CD14-positive monocyte (primary cell): ENCODE measurements at regions not wholly inside any gene's neighbourhood (a gene's known extent, or its start where the extent isn't known, plus 50 kb on each side); places are given as distances from the start of the nearest gene placed in this dataset.

Experiments used
- DNase-seq, 3 donors: peaks; one replicate each; pipeline ENCODE4 v3.0.0-alpha.2; 2011 to 2022
- H2AFZ ChIP-seq: 2 replicates; pipeline ENCODE4 v1.6.0; 2012; ENCODE audit warnings: mild to moderate bottlenecking, low read depth, low read length, inconsistent platforms; ENCODE audit not compliant: insufficient read depth, poor library complexity, severe bottlenecking
- H3K27ac ChIP-seq, 2 donors: 1 replicate in 1 of 2; 2 replicates in 1 of 2; pipeline ENCODE4 v1.5.1; 2012 to 2013; ENCODE audit warnings: low read length in 2 of 2, control low read depth in 1 of 2, inconsistent platforms in 1 of 2, low read depth in 1 of 2, mild to moderate bottlenecking in 1 of 2
- H3K27me3 ChIP-seq, 2 donors: one replicate each; pipeline versions ENCODE4 v1.6.0 to v1.6.1; 2011 to 2013; ENCODE audit warnings: low read length in 2 of 2; ENCODE audit not compliant: control insufficient read depth in 2 of 2, insufficient read depth in 2 of 2
- H3K36me3 ChIP-seq, 2 donors: replicated peaks in 1 of 2; 1 replicate in 1 of 2; 2 replicates in 1 of 2; pipeline versions ENCODE4 v1.5.1 to v1.6.1; 2012 to 2013; ENCODE audit warnings: low read length in 2 of 2, control low read depth in 1 of 2, inconsistent platforms in 1 of 2, mild to moderate bottlenecking in 1 of 2; ENCODE audit not compliant: insufficient read depth in 2 of 2, control insufficient read depth in 1 of 2
- H3K4me1 ChIP-seq, 2 donors: 1 replicate in 1 of 2; 2 replicates in 1 of 2; pipeline versions ENCODE4 v1.5.1 to v1.6.1; 2012 to 2013; ENCODE audit warnings: low read length in 2 of 2, control low read depth in 1 of 2, inconsistent platforms in 1 of 2, mild to moderate bottlenecking in 1 of 2, moderate library complexity in 1 of 2; ENCODE audit not compliant: insufficient read depth in 2 of 2, control insufficient read depth in 1 of 2
- H3K4me2 ChIP-seq: replicated peaks from 2 replicates; pipeline ENCODE3; 2012; ENCODE audit warnings: low read length, moderate library complexity, mild to moderate bottlenecking; ENCODE audit not compliant: poor library complexity, severe bottlenecking; ENCODE audit errors: extremely low read depth
- H3K4me3 ChIP-seq, 3 experiments: fragments of 200-600 bp in 1 of 3; sonication (generic) in 1 of 3; replicated peaks in 1 of 3; 1 replicate in 2 of 3; 2 replicates in 1 of 3; pipeline ENCODE4 v1.5.1; 2011 to 2013; ENCODE audit warnings: low read length in 3 of 3, mild to moderate bottlenecking in 3 of 3, control low read depth in 2 of 3, low read depth in 2 of 3, inconsistent platforms in 1 of 3, moderate library complexity in 1 of 3
- H3K79me2 ChIP-seq: 2 replicates; pipeline ENCODE4 v1.6.0; 2012; ENCODE audit warnings: mild to moderate bottlenecking, control low read depth, inconsistent platforms, low read length, moderate library complexity; ENCODE audit not compliant: insufficient read depth
- H3K9ac ChIP-seq: 2 replicates; pipeline ENCODE4 v1.6.0; 2017; ENCODE audit warnings: low read length, mild to moderate bottlenecking; ENCODE audit not compliant: insufficient read depth, poor library complexity, severe bottlenecking
- H3K9me3 ChIP-seq, 2 donors: replicated peaks in 1 of 2; 1 replicate in 1 of 2; 2 replicates in 1 of 2; pipeline versions ENCODE4 v1.5.1 to v1.6.1; 2012 to 2013; ENCODE audit warnings: low read length in 2 of 2, control low read depth in 1 of 2; ENCODE audit not compliant: control insufficient read depth in 1 of 2, insufficient read depth in 1 of 2
- H4K20me1 ChIP-seq: 2 replicates; pipeline ENCODE4 v1.6.0; 2012; ENCODE audit warnings: mild to moderate bottlenecking, low read length, control low read depth, moderate library complexity; ENCODE audit not compliant: insufficient read depth
- H3K27ac Mint-ChIP-seq, 7 donors: one replicate each; pipeline ENCODE4 v1.8.0; 2020; ENCODE audit warnings: mild to moderate bottlenecking in 7 of 7, mixed read lengths in 7 of 7, moderate library complexity in 6 of 7, inconsistent platforms in 2 of 7
- H3K27me3 Mint-ChIP-seq, 3 donors: one replicate each; pipeline ENCODE4 v1.8.0; 2021 to 2022; ENCODE audit warnings: low read depth in 3 of 3, mild to moderate bottlenecking in 3 of 3, mixed read lengths in 3 of 3, moderate library complexity in 3 of 3, inconsistent platforms in 1 of 3
- H3K36me3 Mint-ChIP-seq, 2 donors: one replicate each; pipeline ENCODE4 v1.8.0; 2020; ENCODE audit warnings: mixed read lengths in 2 of 2, inconsistent platforms in 1 of 2, mild to moderate bottlenecking in 1 of 2
- H3K4me1 Mint-ChIP-seq: one replicate; pipeline ENCODE4 v1.8.0; 2020; ENCODE audit warnings: mild to moderate bottlenecking, mixed read lengths
- H3K4me3 Mint-ChIP-seq, 2 donors: one replicate each; pipeline ENCODE4 v1.8.0; 2020; ENCODE audit warnings: mild to moderate bottlenecking in 2 of 2, mixed read lengths in 2 of 2, moderate library complexity in 1 of 2
- H3K9me3 Mint-ChIP-seq, 7 donors: one replicate each; pipeline ENCODE4 v1.8.0; 2020 to 2022; ENCODE audit warnings: mixed read lengths in 7 of 7, mild to moderate bottlenecking in 6 of 7, moderate library complexity in 6 of 7, inconsistent platforms in 2 of 7
- intact Hi-C, 2 donors: fragments of 100-400 bp; cut with micrococcal nuclease; formaldehyde crosslinking; loops; one replicate each; pipeline versions ENCODE4 v1.15.0 to v1.15.1; 2023
- TF ChIP-seq, protein P1 (sequence below): fragments of 200-600 bp; IDR thresholded peaks from one replicate; pipeline ENCODE4 v1.8.0; 2022; ENCODE audit warnings: antibody characterized with exemption, mild to moderate bottlenecking

DNA sequence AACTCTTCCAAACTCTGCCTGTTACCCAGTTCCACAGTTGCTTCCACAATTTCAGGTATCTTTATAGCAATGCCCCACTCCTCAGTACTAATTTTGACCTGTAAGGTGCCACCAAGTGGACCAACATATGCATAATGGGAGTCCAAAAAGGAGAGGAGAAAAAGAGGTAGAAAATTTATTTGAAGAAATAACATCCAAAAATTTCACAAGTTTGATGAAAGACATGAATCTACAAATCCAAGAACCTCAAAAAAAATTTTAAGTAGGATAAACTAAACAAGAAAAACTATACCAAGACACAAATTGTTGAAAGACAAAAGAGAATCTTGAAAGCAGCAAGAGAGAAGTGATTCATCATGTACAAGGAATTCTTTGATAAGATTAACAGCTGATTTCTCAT is 79.8 kb downstream of the BARX1 start:
- H2AFZ ChIP-seq = no peak overlapping the region
- Mint-ChIP-seq H3K4me3 (no peak overlapping the region), H3K27me3 (peaks cover 2 to 8% (median 3%) of the 10 kb centered on the region in 3 donors), H3K9me3 (peaks cover 18 to 30% (median 25%) of the 10 kb centered on the region in 7 donors), H3K36me3 (no peaks in the 10 kb centered on the region), H3K4me1 (no peaks in the 10 kb centered on the region), H3K27ac (no peak overlapping the region)
- H3K79me2 ChIP-seq = no peaks in the 10 kb centered on the region
- no peaks in the 10 kb centered on the region for H3K27me3 ChIP-seq
- no peak overlapping the region for H3K9ac ChIP-seq
- no peak overlapping the region for H3K27ac ChIP-seq
- H4K20me1 ChIP-seq = no peaks in the 10 kb centered on the region
- H3K4me2 ChIP-seq = no peak overlapping the region
- DNase-seq = no peak
- no peaks in the 10 kb centered on the region for H3K36me3 ChIP-seq
- H3K4me3 ChIP-seq = no peak overlapping the region
- TF ChIP-seq, protein P1, sequence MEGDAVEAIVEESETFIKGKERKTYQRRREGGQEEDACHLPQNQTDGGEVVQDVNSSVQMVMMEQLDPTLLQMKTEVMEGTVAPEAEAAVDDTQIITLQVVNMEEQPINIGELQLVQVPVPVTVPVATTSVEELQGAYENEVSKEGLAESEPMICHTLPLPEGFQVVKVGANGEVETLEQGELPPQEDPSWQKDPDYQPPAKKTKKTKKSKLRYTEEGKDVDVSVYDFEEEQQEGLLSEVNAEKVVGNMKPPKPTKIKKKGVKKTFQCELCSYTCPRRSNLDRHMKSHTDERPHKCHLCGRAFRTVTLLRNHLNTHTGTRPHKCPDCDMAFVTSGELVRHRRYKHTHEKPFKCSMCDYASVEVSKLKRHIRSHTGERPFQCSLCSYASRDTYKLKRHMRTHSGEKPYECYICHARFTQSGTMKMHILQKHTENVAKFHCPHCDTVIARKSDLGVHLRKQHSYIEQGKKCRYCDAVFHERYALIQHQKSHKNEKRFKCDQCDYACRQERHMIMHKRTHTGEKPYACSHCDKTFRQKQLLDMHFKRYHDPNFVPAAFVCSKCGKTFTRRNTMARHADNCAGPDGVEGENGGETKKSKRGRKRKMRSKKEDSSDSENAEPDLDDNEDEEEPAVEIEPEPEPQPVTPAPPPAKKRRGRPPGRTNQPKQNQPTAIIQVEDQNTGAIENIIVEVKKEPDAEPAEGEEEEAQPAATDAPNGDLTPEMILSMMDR = no peak
- no peaks in the 10 kb centered on the region for H3K4me1 ChIP-seq
- intact Hi-C loops = no loop called here
- H3K9me3 ChIP-seq = peaks cover 17 to 23% of the 10 kb centered on the region in 2 donors

GRCh38 chr9:93874242-93874641 is 80.9 kb downstream of the BARX1 start:
- no peaks in the 10 kb centered on the region for H3K36me3 Mint-ChIP-seq
- intact Hi-C loops = no loop called here
- H3K79me2 ChIP-seq = no peaks in the 10 kb centered on the region
- H3K9me3 Mint-ChIP-seq = peaks cover 18 to 30% (median 25%) of the 10 kb centered on the region in 7 donors
- no peaks in the 10 kb centered on the region for H3K4me1 ChIP-seq
- no peak overlapping the region for H3K9ac ChIP-seq
- TF ChIP-seq, protein P1 = no peak
- no peak overlapping the region for H2AFZ ChIP-seq
- no peak for DNase-seq
- no peaks in the 10 kb centered on the region for H4K20me1 ChIP-seq
- peaks cover 17 to 23% of the 10 kb centered on the region in 2 donors for H3K9me3 ChIP-seq
- H3K4me3 Mint-ChIP-seq = peak overlapping the region in 1 of 2 donors; percentile 24
- no peak overlapping the region for H3K27ac Mint-ChIP-seq
- no peak overlapping the region for H3K27ac ChIP-seq
- no peak overlapping the region for H3K4me3 ChIP-seq
- H3K27me3 Mint-ChIP-seq = peaks cover 3 to 9% (median 7%) of the 10 kb centered on the region in 3 donors
- no peaks in the 10 kb centered on the region for H3K36me3 ChIP-seq
- no peak overlapping the region for H3K4me2 ChIP-seq
- H3K27me3 ChIP-seq = no peaks in the 10 kb centered on the region
- H3K4me1 Mint-ChIP-seq = no peaks in the 10 kb centered on the region
